ENCODE measurements at regions not wholly inside any gene's neighbourhood (a gene's known extent, or its start where the extent isn't known, plus 50 kb on each side); places are given as distances from the start of the nearest gene placed in this dataset.

DNA sequence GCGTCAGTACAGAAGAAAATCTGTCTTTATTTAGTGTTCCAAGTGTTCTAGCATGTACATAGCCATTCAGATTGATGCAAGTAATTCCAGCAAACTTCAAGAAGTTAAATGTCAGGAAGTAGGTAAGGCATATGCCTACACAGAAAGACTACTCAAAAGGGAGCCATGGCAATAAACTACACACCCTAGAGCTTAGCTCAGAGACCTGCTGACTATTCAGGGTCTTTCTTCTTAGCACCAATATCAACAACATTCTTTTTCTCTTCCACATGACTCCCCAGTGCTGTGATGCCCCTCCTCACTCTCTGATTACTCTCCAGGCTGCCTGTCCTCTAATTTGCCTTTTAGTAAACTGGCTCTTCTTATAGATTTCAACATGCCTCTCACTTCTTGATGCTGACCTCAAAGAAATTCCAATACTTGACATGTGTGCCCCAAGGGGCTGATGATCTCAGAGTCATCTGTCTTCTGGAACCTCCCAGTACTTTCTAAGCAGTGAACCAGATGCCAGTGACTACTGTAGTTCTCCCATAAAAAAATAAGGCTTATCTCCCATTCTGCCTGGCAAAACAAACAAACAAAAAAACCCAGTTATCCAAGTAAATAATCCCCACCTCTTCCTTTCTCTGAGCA, 909.2 kb upstream of the FANCL start:
- TF ChIP-seq, protein P1, sequence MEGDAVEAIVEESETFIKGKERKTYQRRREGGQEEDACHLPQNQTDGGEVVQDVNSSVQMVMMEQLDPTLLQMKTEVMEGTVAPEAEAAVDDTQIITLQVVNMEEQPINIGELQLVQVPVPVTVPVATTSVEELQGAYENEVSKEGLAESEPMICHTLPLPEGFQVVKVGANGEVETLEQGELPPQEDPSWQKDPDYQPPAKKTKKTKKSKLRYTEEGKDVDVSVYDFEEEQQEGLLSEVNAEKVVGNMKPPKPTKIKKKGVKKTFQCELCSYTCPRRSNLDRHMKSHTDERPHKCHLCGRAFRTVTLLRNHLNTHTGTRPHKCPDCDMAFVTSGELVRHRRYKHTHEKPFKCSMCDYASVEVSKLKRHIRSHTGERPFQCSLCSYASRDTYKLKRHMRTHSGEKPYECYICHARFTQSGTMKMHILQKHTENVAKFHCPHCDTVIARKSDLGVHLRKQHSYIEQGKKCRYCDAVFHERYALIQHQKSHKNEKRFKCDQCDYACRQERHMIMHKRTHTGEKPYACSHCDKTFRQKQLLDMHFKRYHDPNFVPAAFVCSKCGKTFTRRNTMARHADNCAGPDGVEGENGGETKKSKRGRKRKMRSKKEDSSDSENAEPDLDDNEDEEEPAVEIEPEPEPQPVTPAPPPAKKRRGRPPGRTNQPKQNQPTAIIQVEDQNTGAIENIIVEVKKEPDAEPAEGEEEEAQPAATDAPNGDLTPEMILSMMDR (IDR thresholded peaks at IDR 0.05), result no peak
- TF ChIP-seq POLR2A (IDR thresholded peaks at IDR 0.05), result no peak
